Upper lobe of left lung (tissue), 6 donors: ENCODE measurements at regions not wholly inside any gene's neighbourhood (a gene's known extent, or its start where the extent isn't known, plus 50 kb on each side); places are given as distances from the start of the nearest gene placed in this dataset.

Experiments
- ATAC-seq, 2 donors: fragments of 200-7000 bp; cut with Tn5 transposase; one replicate each; pipeline ENCODE4 v1.9.1; 2022; ENCODE audit warnings: mild to moderate bottlenecking in 2 of 2, moderate library complexity in 2 of 2; ENCODE audit not compliant: low FRiP score in 2 of 2
- DNase-seq, 2 donors: peaks; one replicate each; pipeline ENCODE4 v3.0.0-alpha.2; 2019 to 2020
- H3K27ac ChIP-seq, 4 donors: fragments of 200-600 bp; sonication (generic); one replicate each; pipeline ENCODE4 v1.5.1; 2016 to 2019
- H3K27me3 ChIP-seq, 4 donors: fragments of 200-600 bp; sonication (generic); one replicate each; pipeline ENCODE4 v1.5.1; 2017 to 2019
- H3K36me3 ChIP-seq, 4 donors: fragments of 200-600 bp; sonication (generic); one replicate each; pipeline ENCODE4 v1.5.1; 2016 to 2019
- H3K4me1 ChIP-seq, 4 donors: fragments of 200-600 bp; sonication (generic); one replicate each; pipeline ENCODE4 v1.5.1; 2018 to 2019
- H3K4me3 ChIP-seq, 4 donors: fragments of 200-600 bp; sonication (generic); one replicate each; pipeline ENCODE4 v1.5.1; 2017 to 2019; ENCODE audit warnings: mild to moderate bottlenecking in 2 of 4, moderate library complexity in 1 of 4
- H3K9me3 ChIP-seq, 4 donors: fragments of 200-600 bp; sonication (generic); one replicate each; pipeline ENCODE4 v1.5.1; 2018 to 2019
- CTCF ChIP-seq, 6 experiments: fragments of 450-650 bp in 4 of 6; fragments of 200-600 bp in 2 of 6; sonication (generic) in 2 of 6; IDR thresholded peaks; one replicate each; pipeline ENCODE4 v1.5.1; 2016 to 2019; ENCODE audit warnings: antibody characterized with exemption in 6 of 6
- EP300 ChIP-seq, 4 donors: sonication (generic); formaldehyde crosslinking; IDR thresholded peaks; one replicate each; pipeline ENCODE4 v1.5.1; 2017; ENCODE audit warnings: antibody characterized with exemption in 4 of 4, control low read depth in 2 of 4
- POLR2A ChIP-seq, 4 donors: fragments of 450-650 bp; IDR thresholded peaks; one replicate each; pipeline ENCODE4 v1.5.1; 2016 to 2017; ENCODE audit warnings: antibody characterized with exemption in 4 of 4, mild to moderate bottlenecking in 2 of 4
- POLR2AphosphoS5 ChIP-seq, 2 donors: sonication (generic); formaldehyde crosslinking; IDR thresholded peaks; one replicate each; pipeline ENCODE4 v1.5.1; 2017; ENCODE audit warnings: antibody characterized with exemption in 2 of 2
- WGBS, 2 donors: methylation state at CpG; one replicate each; pipeline ENCODE4 v1.1.5; 2017 to 2018; 5-methylcytosine and 5-hydroxymethylcytosine counted together
- donor health status: DM: no; HTN: no; CAD: no; lungs with moderate emphysema.
- donor health status: DM: no; HTN: yes; CAD: no; lungs with severe emphysema.

DNA sequence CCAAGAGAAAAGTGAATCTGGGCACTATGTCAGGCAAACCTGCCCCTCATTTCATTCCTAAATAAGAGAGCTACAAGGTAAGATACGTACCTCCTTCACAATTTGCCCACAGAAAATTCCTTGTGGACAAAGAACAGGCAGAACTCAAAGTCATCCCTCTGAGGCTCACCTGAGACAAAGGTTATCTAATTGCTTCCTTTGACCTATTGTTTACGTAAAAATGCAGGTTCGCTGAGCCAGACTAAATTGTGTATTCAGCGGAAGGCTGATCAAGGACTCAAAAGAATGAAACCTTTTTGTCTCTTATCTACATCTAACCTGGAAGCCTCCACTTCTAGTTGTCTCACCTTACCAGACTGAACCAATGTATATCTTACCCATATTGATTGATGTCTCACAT lies 213.3 kb downstream of the POSTN start:
- TF ChIP-seq EP300 (IDR thresholded peaks at IDR 0.05) (no peak), POLR2AphosphoS5 (IDR thresholded peaks at IDR 0.05) (no peak), POLR2A (IDR thresholded peaks at IDR 0.05) (no peak), CTCF (IDR thresholded peaks at IDR 0.05) (no peak)
- Histone ChIP-seq H3K27me3 (no peaks in the 10 kb centered on the region), H3K27ac (no peak overlapping the region), H3K36me3 (no peaks in the 10 kb centered on the region), H3K4me3 (no peak overlapping the region), H3K4me1 (no peaks in the 10 kb centered on the region), H3K9me3 (no peaks in the 10 kb centered on the region)
- DNase-seq (no peak), ATAC-seq (no peak)
- 93 to 94% methylated on average over 4 of the region's 4 CpGs for WGBS, 2 donors

- DNase-seq (no peak), ATAC-seq (no peak)
- Histone ChIP-seq H3K4me1 (no peaks in the 10 kb centered on the region), H3K36me3 (no peaks in the 10 kb centered on the region), H3K4me3 (no peak overlapping the region), H3K9me3 (no peaks in the 10 kb centered on the region), H3K27me3 (no peaks in the 10 kb centered on the region), H3K27ac (no peak overlapping the region)
- TF ChIP-seq POLR2AphosphoS5 (IDR thresholded peaks at IDR 0.05) (no peak), CTCF (IDR thresholded peaks at IDR 0.05) (no peak), EP300 (IDR thresholded peaks at IDR 0.05) (no peak), POLR2A (IDR thresholded peaks at IDR 0.05) (no peak)
- 90 to 91% methylated on average over 2 of the region's 2 CpGs for WGBS, 2 donors
Measured at GRCh38 chr13:37383856-37384370, 214.7 kb downstream of the POSTN start.

GRCh38 chr13:37383046-37383445 lies 215.5 kb downstream of the POSTN start:
- Histone ChIP-seq H3K4me1 (no peaks in the 10 kb centered on the region), H3K27ac (no peak overlapping the region), H3K36me3 (no peaks in the 10 kb centered on the region), H3K9me3 (no peaks in the 10 kb centered on the region), H3K27me3 (no peaks in the 10 kb centered on the region), H3K4me3 (no peak overlapping the region)
- no peak for DNase-seq
- WGBS, 2 donors, result 84 to 85% methylated on average over 2 of the region's 2 CpGs
- TF ChIP-seq POLR2A (IDR thresholded peaks at IDR 0.05), result no peak
- TF ChIP-seq EP300 (IDR thresholded peaks at IDR 0.05), result no peak
- TF ChIP-seq POLR2AphosphoS5 (IDR thresholded peaks at IDR 0.05), result no peak
- TF ChIP-seq CTCF (IDR thresholded peaks at IDR 0.05), result no peak
- no peak for ATAC-seq

GRCh38 chr13:37382146-37382545 lies 216.4 kb downstream of the POSTN start:
- no peak overlapping the region for H3K4me3 ChIP-seq
- H3K36me3 ChIP-seq, result no peaks in the 10 kb centered on the region
- H3K27me3 ChIP-seq, result no peaks in the 10 kb centered on the region
- ATAC-seq, result no peak
- H3K4me1 ChIP-seq, result no peaks in the 10 kb centered on the region
- H3K27ac ChIP-seq, result no peak overlapping the region
- no peak for DNase-seq
- H3K9me3 ChIP-seq, result no peaks in the 10 kb centered on the region
- 73 to 84% methylated on average over 2 of the region's 2 CpGs for WGBS, 2 donors
- TF ChIP-seq CTCF (IDR thresholded peaks at IDR 0.05) (no peak), EP300 (IDR thresholded peaks at IDR 0.05) (no peak), POLR2AphosphoS5 (IDR thresholded peaks at IDR 0.05) (no peak), POLR2A (IDR thresholded peaks at IDR 0.05) (no peak)

DNA sequence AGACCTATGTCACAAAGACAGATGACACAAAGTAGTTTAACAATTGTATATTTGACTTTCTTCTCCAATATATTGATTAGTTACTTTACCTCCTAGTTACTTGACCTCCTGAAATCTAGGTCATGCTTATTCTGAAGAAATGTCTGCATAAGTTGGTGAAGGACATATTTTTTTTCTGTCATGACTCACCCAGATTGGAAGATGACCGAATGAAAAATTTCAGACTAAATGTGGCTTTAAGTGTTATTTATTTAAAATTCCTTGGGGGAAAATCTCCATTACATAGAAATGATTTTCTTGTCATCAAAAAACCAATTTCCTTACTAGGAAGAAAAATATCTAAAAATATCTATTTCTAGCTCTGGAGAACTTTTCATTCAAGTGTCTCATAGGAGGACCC lies 217.1 kb downstream of the POSTN start:
- DNase-seq (no peak), ATAC-seq (no peak)
- Histone ChIP-seq H3K27ac (no peak overlapping the region), H3K4me3 (no peak overlapping the region), H3K9me3 (no peaks in the 10 kb centered on the region), H3K36me3 (no peaks in the 10 kb centered on the region), H3K4me1 (no peaks in the 10 kb centered on the region), H3K27me3 (no peaks in the 10 kb centered on the region)
- no peak for TF ChIP-seq POLR2AphosphoS5 (IDR thresholded peaks at IDR 0.05)
- no peak for TF ChIP-seq EP300 (IDR thresholded peaks at IDR 0.05)
- no peak for TF ChIP-seq POLR2A (IDR thresholded peaks at IDR 0.05)
- no peak for TF ChIP-seq CTCF (IDR thresholded peaks at IDR 0.05)
- 83 to 91% methylated on average over 1 of the region's 1 CpG for WGBS, 2 donors
